ENCODE measurements at regions not wholly inside any gene's neighbourhood (a gene's known extent, or its start where the extent isn't known, plus 50 kb on each side); places are given as distances from the start of the nearest gene placed in this dataset.

- no peak for TF ChIP-seq CTCF (IDR thresholded peaks at IDR 0.05; ENCODE audit: unreplicated experiment)
- Mint-ChIP-seq H3K27me3 (ENCODE audit: unreplicated experiment) (no peaks in the 10 kb centered on the region), H3K9me3 (ENCODE audit: unreplicated experiment) (no peaks in the 10 kb centered on the region), H3K4me1 (ENCODE audit: unreplicated experiment) (no peaks in the 10 kb centered on the region), H3K27ac (ENCODE audit: unreplicated experiment) (no peak overlapping the region), H3K4me3 (ENCODE audit: unreplicated experiment) (no peak overlapping the region), H3K36me3 (ENCODE audit: low read depth, unreplicated experiment) (no peaks in the 10 kb centered on the region)
- DNase-seq (ENCODE audit: low spot score), result no peak
Measured at GRCh38 chr2:59413751-59414570, 1139.5 kb downstream of the BCL11A start.

DNA sequence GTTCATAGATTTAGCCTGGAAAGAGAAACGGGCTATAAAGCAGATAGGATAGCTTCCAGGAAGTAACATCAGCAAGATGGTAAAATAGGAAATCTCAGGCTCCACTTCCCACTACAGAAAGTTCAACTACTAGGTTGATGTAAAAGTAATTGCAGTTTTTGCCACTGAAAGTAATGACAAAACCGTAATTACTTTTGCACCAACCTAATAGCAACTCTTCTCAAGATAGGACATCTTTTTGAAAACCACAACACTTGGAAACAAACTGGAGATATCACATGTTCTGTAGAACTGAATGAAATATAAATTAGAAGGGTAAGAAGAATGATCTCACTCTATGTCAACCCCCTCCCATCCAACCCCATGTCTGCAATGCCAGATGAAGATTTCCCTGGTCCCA lies 1154.3 kb downstream of the BCL11A start:
- Mint-ChIP-seq H3K36me3 (ENCODE audit: low read depth, unreplicated experiment) (no peaks in the 10 kb centered on the region), H3K27ac (ENCODE audit: unreplicated experiment) (no peak overlapping the region)

DNA sequence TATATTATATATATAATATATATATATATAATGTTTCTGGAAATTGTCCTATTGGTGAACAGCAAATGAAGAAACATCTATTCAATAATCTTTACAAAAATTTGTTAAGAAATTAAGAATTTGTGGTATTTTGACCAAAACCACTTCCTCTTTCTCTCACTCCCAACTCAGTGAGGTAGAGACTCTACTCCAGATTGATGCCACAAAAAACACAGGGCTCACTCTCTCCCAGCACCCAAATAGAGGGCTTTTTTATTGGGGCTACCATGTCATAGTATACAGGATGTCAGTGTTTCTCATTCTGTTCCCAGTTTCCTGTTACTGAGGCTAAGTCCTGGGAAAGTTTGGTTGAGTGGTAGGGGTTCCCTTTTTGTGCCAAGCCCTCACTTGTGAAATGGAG lies 1155.4 kb downstream of the BCL11A start:
- H3K27ac Mint-ChIP-seq (ENCODE audit: unreplicated experiment), result no peak overlapping the region
- H3K4me1 Mint-ChIP-seq (ENCODE audit: unreplicated experiment), result peaks cover 4% of the 10 kb centered on the region
- DNase-seq (ENCODE audit: low spot score), result no peak
- H3K36me3 Mint-ChIP-seq (ENCODE audit: low read depth, unreplicated experiment), result no peaks in the 10 kb centered on the region
- H3K27me3 Mint-ChIP-seq (ENCODE audit: unreplicated experiment), result no peaks in the 10 kb centered on the region
- no peak overlapping the region for H3K4me3 Mint-ChIP-seq (ENCODE audit: unreplicated experiment)
- no peak for TF ChIP-seq CTCF (IDR thresholded peaks at IDR 0.05; ENCODE audit: unreplicated experiment)
- no peaks in the 10 kb centered on the region for H3K9me3 Mint-ChIP-seq (ENCODE audit: unreplicated experiment)

More for the DNA sequence above, 1154.3 kb downstream of the BCL11A start:
- no peaks in the 10 kb centered on the region for H3K9me3 Mint-ChIP-seq (ENCODE audit: unreplicated experiment)
- no peak overlapping the region for H3K4me3 Mint-ChIP-seq (ENCODE audit: unreplicated experiment)
- H3K27me3 Mint-ChIP-seq (ENCODE audit: unreplicated experiment), result no peaks in the 10 kb centered on the region
- peaks cover 4% of the 10 kb centered on the region for H3K4me1 Mint-ChIP-seq (ENCODE audit: unreplicated experiment)
- no peak for DNase-seq (ENCODE audit: low spot score)
- no peak for TF ChIP-seq CTCF (IDR thresholded peaks at IDR 0.05; ENCODE audit: unreplicated experiment)

DNA sequence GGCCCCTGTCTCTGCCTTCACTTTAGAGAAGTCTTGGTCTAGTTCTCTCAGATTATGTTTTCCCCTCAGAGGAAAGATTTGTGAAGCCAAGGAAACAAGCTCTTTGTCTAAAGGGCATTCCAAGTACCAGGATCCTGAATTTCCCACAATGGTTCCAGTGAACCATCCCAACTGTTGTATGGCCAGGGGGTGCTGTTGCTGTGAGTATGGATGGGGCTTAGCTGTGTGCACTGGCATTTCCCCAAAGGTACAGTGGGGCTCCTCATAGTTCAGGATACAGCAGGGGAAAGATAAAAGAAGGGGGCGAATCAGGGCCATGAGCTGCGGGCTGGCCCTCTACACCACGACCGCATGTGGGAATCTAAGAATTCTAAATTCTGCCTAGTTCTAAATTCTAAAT lies 1154.0 kb upstream of the FANCL start:
- no peak for DNase-seq (ENCODE audit: low spot score)
- Mint-ChIP-seq H3K4me3 (ENCODE audit: unreplicated experiment) (no peak overlapping the region), H3K9me3 (ENCODE audit: unreplicated experiment) (no peaks in the 10 kb centered on the region), H3K27me3 (ENCODE audit: unreplicated experiment) (no peaks in the 10 kb centered on the region), H3K4me1 (ENCODE audit: unreplicated experiment) (peaks cover 4% of the 10 kb centered on the region), H3K27ac (ENCODE audit: unreplicated experiment) (no peak overlapping the region), H3K36me3 (ENCODE audit: low read depth, unreplicated experiment) (no peaks in the 10 kb centered on the region)
- no peak for TF ChIP-seq CTCF (IDR thresholded peaks at IDR 0.05; ENCODE audit: unreplicated experiment)

DNA sequence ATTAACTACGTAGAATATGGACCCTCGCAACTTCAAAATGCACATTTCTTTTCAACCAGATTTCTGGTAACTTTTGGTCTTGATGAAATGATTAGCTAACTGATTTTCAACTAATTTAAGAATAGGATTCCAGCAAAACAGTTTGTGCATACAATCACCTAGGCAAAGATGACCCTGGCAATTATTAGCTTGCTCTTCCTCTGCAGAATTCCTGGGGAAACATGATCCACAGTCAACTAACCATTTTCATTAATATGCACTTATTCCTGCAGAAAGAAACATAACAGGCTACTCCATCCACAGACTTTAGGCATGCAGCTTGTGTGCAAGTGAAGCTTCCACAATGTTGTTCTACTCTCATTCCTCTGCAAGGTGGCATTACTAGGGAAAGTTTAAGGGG lies 1150.8 kb upstream of the FANCL start:
- Mint-ChIP-seq H3K27ac (ENCODE audit: unreplicated experiment) (no peak overlapping the region), H3K4me3 (ENCODE audit: unreplicated experiment) (no peak overlapping the region), H3K36me3 (ENCODE audit: low read depth, unreplicated experiment) (no peaks in the 10 kb centered on the region), H3K4me1 (ENCODE audit: unreplicated experiment) (peaks cover 4% of the 10 kb centered on the region), H3K9me3 (ENCODE audit: unreplicated experiment) (no peaks in the 10 kb centered on the region), H3K27me3 (ENCODE audit: unreplicated experiment) (no peaks in the 10 kb centered on the region)
- TF ChIP-seq CTCF (IDR thresholded peaks at IDR 0.05; ENCODE audit: unreplicated experiment), result no peak
- no peak for DNase-seq (ENCODE audit: low spot score)
